PC-9 (cell line): ENCODE measurements at regions not wholly inside any gene's neighbourhood (a gene's known extent, or its start where the extent isn't known, plus 50 kb on each side); places are given as distances from the start of the nearest gene placed in this dataset.

ENCODE experiments used
- EZH2 ChIP-seq: fragments of 200-600 bp; sonication (generic); IDR thresholded peaks from 2 replicates; pipeline ENCODE4 v1.8.0; 2017; ENCODE audit warnings: antibody characterized with exemption, low read depth
- TF ChIP-seq, protein P1 (sequence below): fragments of 200-600 bp; sonication (generic); conservative IDR thresholded peaks from 2 replicates; pipeline ENCODE4 v1.6.1; 2017; ENCODE audit warnings: mixed run types, antibody characterized with exemption, mild to moderate bottlenecking, moderate library complexity

DNA sequence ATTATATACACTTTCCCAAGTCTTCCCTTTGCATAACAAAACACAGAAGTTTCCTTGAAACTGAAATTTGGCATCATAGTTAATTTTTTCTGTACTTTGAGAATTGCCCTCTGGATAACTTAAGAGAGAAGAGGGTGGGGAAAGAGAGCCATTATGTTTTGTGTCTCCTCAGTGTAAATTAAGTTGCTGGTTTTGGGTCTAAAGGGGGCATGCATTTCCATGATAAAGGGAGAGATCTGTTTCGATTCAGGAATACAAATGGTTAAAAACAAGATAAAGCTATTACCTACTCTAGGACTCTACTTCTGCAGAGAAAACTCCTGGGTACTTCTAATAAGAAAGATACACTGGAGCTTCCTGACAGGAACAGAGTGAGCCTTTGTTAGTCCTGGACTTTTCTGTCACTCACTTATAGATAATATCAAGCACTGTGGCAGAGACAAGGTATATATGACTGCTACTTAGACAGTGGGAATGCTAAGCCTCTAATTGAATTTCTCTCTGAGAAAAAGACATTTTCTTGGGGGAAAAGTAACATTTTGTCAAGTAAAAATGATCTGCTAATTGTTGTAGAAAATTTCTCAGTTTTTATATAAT lies 142.8 kb upstream of the PCDH9 start:
- TF ChIP-seq EZH2, result no peak
- TF ChIP-seq, protein P1, sequence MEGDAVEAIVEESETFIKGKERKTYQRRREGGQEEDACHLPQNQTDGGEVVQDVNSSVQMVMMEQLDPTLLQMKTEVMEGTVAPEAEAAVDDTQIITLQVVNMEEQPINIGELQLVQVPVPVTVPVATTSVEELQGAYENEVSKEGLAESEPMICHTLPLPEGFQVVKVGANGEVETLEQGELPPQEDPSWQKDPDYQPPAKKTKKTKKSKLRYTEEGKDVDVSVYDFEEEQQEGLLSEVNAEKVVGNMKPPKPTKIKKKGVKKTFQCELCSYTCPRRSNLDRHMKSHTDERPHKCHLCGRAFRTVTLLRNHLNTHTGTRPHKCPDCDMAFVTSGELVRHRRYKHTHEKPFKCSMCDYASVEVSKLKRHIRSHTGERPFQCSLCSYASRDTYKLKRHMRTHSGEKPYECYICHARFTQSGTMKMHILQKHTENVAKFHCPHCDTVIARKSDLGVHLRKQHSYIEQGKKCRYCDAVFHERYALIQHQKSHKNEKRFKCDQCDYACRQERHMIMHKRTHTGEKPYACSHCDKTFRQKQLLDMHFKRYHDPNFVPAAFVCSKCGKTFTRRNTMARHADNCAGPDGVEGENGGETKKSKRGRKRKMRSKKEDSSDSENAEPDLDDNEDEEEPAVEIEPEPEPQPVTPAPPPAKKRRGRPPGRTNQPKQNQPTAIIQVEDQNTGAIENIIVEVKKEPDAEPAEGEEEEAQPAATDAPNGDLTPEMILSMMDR, result no peak
